ENCODE measurements at regions not wholly inside any gene's neighbourhood (a gene's known extent, or its start where the extent isn't known, plus 50 kb on each side); places are given as distances from the start of the nearest gene placed in this dataset.

GRCh38 chr6:28656715-28657114 is 131.0 kb downstream of the GPX5 start:
- Mint-ChIP-seq H3K27me3 (ENCODE audit: unreplicated experiment) (peaks cover 10% of the 10 kb centered on the region), H3K4me3 (ENCODE audit: unreplicated experiment) (peak overlapping the region; percentile 92), H3K36me3 (ENCODE audit: low read depth, unreplicated experiment) (peaks cover 6% of the 10 kb centered on the region), H3K9me3 (ENCODE audit: unreplicated experiment) (no peaks in the 10 kb centered on the region), H3K27ac (ENCODE audit: unreplicated experiment) (no peak overlapping the region), H3K4me1 (ENCODE audit: unreplicated experiment) (peaks cover 17% of the 10 kb centered on the region)
- DNase-seq (ENCODE audit: low spot score) = no peak
- no peak for TF ChIP-seq CTCF (IDR thresholded peaks at IDR 0.05; ENCODE audit: unreplicated experiment)

- Mint-ChIP-seq H3K27me3 (ENCODE audit: unreplicated experiment) (peaks cover 10% of the 10 kb centered on the region), H3K27ac (ENCODE audit: unreplicated experiment) (no peak overlapping the region), H3K4me1 (ENCODE audit: unreplicated experiment) (peaks cover 17% of the 10 kb centered on the region), H3K4me3 (ENCODE audit: unreplicated experiment) (peak overlapping the region; percentile 92), H3K36me3 (ENCODE audit: low read depth, unreplicated experiment) (peaks cover 6% of the 10 kb centered on the region), H3K9me3 (ENCODE audit: unreplicated experiment) (no peaks in the 10 kb centered on the region)
- no peak for DNase-seq (ENCODE audit: low spot score)
- no peak for TF ChIP-seq CTCF (IDR thresholded peaks at IDR 0.05; ENCODE audit: unreplicated experiment)
These were observed 131.7 kb downstream of the GPX5 start for GRCh38 chr6:28657381-28657768.

GRCh38 chr6:28657769-28658465 is 132.2 kb downstream of the GPX5 start:
- peak; percentile 57 for DNase-seq (ENCODE audit: low spot score)
- peak overlapping the region; percentile 92 for H3K4me3 Mint-ChIP-seq (ENCODE audit: unreplicated experiment)
- peaks cover 10% of the 10 kb centered on the region for H3K27me3 Mint-ChIP-seq (ENCODE audit: unreplicated experiment)
- peaks cover 6% of the 10 kb centered on the region for H3K36me3 Mint-ChIP-seq (ENCODE audit: low read depth, unreplicated experiment)
- H3K27ac Mint-ChIP-seq (ENCODE audit: unreplicated experiment) = peak overlapping the region; percentile 89
- no peaks in the 10 kb centered on the region for H3K9me3 Mint-ChIP-seq (ENCODE audit: unreplicated experiment)
- TF ChIP-seq CTCF (IDR thresholded peaks at IDR 0.05; ENCODE audit: unreplicated experiment) = no peak
- peaks cover 17% of the 10 kb centered on the region for H3K4me1 Mint-ChIP-seq (ENCODE audit: unreplicated experiment)

- Mint-ChIP-seq H3K4me3 (ENCODE audit: unreplicated experiment) (peak overlapping the region; percentile 92), H3K9me3 (ENCODE audit: unreplicated experiment) (no peaks in the 10 kb centered on the region), H3K4me1 (ENCODE audit: unreplicated experiment) (peaks cover 17% of the 10 kb centered on the region), H3K27me3 (ENCODE audit: unreplicated experiment) (peaks cover 10% of the 10 kb centered on the region), H3K27ac (ENCODE audit: unreplicated experiment) (peak overlapping the region; percentile 89), H3K36me3 (ENCODE audit: low read depth, unreplicated experiment) (peaks cover 6% of the 10 kb centered on the region)
- peak; percentile 7 for DNase-seq (ENCODE audit: low spot score)
- TF ChIP-seq CTCF (IDR thresholded peaks at IDR 0.05; ENCODE audit: unreplicated experiment) = no peak
These were observed 133.0 kb downstream of the GPX5 start for GRCh38 chr6:28658475-28659249.

- H3K36me3 Mint-ChIP-seq (ENCODE audit: low read depth, unreplicated experiment) = peaks cover 6% of the 10 kb centered on the region
- no peak for TF ChIP-seq CTCF (IDR thresholded peaks at IDR 0.05; ENCODE audit: unreplicated experiment)
- peaks cover 17% of the 10 kb centered on the region for H3K4me1 Mint-ChIP-seq (ENCODE audit: unreplicated experiment)
- no peak overlapping the region for H3K27ac Mint-ChIP-seq (ENCODE audit: unreplicated experiment)
- peak overlapping the region; percentile 92 for H3K4me3 Mint-ChIP-seq (ENCODE audit: unreplicated experiment)
- H3K27me3 Mint-ChIP-seq (ENCODE audit: unreplicated experiment) = peaks cover 10% of the 10 kb centered on the region
- H3K9me3 Mint-ChIP-seq (ENCODE audit: unreplicated experiment) = no peaks in the 10 kb centered on the region
- DNase-seq (ENCODE audit: low spot score) = no peak
These were observed 133.5 kb downstream of the GPX5 start for GRCh38 chr6:28659250-28659566.

All from endothelial cell (in vitro differentiated cells).